ENCODE measurements at regions not wholly inside any gene's neighbourhood (a gene's known extent, or its start where the extent isn't known, plus 50 kb on each side); places are given as distances from the start of the nearest gene placed in this dataset.

DNA sequence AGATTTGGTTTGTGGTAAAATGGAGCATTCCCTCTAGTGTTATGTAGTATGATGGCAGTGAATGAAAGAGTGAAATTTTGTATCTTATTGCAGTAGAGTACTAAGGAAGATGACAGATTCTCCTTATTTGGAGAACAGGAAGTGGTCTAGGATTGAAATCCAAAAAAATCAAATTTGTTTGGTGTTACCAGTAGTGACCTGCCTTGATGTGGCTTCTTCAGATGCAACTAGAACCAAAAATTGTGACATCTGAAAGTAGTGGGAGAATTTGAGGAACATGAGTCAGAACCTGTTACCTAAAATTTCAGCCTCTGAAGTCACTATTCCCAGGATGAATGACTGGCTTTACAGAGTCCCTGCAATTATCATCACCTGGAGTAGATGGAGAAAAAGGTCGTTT, 165.9 kb downstream of the KLF5 start:
- TF ChIP-seq TOX (CRISPR knock-in tag; IDR thresholded peaks at IDR 0.05; ENCODE audit: borderline replicate concordance) (no peak), ARNTL (CRISPR knock-in tag; IDR thresholded peaks at IDR 0.05; ENCODE audit: borderline replicate concordance, low read depth) (no peak), ZNF70 (CRISPR knock-in tag; IDR thresholded peaks at IDR 0.05) (no peak), ZNF8 (CRISPR knock-in tag; IDR thresholded peaks at IDR 0.05) (no peak), PPARA (CRISPR knock-in tag; IDR thresholded peaks at IDR 0.05; ENCODE audit: borderline replicate concordance) (no peak), CSDC2 (CRISPR knock-in tag; IDR thresholded peaks at IDR 0.05) (no peak)
